ENCODE measurements at regions not wholly inside any gene's neighbourhood (a gene's known extent, or its start where the extent isn't known, plus 50 kb on each side); places are given as distances from the start of the nearest gene placed in this dataset.

GRCh38 chr9:73011181-73011750 lies 58.4 kb upstream of the ALDH1A1 start:
- DNase-seq: no peak

- DNase-seq: no peak
These were observed 56.9 kb upstream of the ALDH1A1 start for GRCh38 chr9:73009649-73010288.

GRCh38 chr9:73007966-73008672 lies 55.3 kb upstream of the ALDH1A1 start:
- no peak for DNase-seq

GRCh38 chr9:73006986-73007385 lies 54.1 kb upstream of the ALDH1A1 start:
- DNase-seq: no peak
